ENCODE measurements at regions not wholly inside any gene's neighbourhood (a gene's known extent, or its start where the extent isn't known, plus 50 kb on each side); places are given as distances from the start of the nearest gene placed in this dataset.
"Not testable (repeated sequence)": the region's sequence is repeated elsewhere in the genome, so short reads cannot be mapped to it uniquely, and the experiment has no call there.

DNA sequence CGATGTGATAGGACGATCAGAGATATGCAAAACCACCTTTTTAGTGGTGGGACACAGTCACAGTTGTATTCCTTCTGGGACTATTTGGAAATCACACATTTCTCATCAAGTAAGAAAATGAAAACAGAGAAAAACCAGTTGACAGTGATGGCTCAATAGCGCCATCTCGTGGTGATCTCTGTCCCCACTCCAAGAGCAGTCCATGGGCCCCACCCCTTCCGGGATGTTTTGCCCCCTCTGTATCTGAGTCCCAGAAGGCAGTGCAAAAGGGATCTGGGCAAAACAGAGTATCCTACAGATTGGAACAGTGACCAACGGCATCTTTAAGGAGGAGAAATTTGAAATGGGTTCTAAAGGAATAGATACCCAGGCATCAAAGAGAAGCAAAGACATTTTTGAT is 155.5 kb downstream of the NPIPA8 start:
- H3K9me3 ChIP-seq; H3K36me3 ChIP-seq; DNase-seq; H3K4me1 ChIP-seq; H3K27me3 ChIP-seq; H3K4me3 ChIP-seq (ENCODE audit: low read depth, low read length): not testable (repeated sequence)

DNA sequence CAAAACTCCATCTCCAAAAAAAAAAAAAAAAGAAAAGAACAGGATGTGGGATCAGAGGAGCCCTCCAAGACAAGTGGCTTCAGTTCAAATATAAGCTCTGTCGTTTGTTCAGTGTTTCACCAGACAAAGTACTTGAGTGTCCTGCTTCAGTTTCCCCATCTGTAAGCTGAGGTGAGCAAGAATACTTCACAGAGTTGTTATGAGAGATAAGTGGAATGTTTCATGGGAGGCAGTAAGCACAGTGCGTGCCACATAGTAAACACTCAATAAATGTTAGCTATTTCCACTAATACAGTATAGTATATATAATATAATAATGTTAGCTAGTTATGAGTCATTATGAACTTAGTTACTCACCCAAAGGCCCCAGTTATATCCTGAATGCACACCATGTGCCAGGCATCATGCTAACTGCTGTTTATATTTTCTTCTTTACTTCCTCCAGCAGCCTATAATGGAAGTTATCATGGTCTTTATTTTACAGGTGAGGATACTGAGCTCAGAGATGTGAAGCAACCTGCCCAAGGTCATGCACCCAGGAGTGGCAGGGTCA is 162.5 kb downstream of the NPIPA8 start:
- not testable (repeated sequence) for DNase-seq; H3K9me3 ChIP-seq; H3K27me3 ChIP-seq; H3K4me1 ChIP-seq; H3K36me3 ChIP-seq; H3K4me3 ChIP-seq (ENCODE audit: low read depth, low read length)

DNA sequence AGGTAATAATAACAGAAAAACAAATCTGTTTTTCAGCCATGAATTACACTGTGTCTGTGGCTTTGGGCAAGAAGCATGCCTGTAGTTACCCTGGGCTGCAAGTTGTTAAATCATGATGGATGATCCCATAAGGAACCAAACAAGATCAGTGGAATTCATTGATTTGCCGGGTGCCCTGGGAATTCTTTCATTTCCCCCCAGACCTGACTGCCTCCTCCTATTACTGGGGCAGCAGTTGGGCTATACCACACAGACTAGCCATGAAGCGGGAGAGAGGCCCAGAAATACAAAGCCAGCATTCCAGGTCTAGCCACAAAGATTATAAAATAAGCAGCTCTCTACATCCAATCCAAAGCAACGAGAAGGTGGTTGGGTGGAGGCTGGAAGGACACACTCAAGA is 174.2 kb downstream of the NPIPA8 start:
- H3K9me3 ChIP-seq; H3K4me1 ChIP-seq; H3K4me3 ChIP-seq (ENCODE audit: low read depth, low read length); H3K27me3 ChIP-seq; DNase-seq; H3K36me3 ChIP-seq: not testable (repeated sequence)

DNA sequence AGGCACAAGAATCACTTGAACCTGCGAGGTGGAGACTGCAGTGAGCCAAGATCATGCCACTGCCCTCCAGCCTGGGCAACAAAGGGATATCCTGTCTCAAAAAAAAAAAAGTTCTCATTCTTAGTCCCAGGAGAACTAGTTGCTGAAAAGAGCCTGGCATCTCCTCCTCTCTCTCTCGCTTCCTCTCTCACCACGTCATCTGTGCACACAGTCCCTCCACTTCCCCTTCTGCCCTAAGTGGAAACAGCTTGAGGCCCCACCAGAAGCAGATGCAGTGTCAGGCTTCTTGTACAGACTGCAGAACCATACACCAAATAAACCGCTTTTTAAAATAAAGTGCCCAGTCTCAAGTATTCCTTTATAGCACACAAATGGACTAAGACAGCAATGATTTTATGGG is 175.3 kb downstream of the NPIPA8 start:
- not testable (repeated sequence) for H3K9me3 ChIP-seq; H3K27me3 ChIP-seq; H3K4me1 ChIP-seq; H3K4me3 ChIP-seq (ENCODE audit: low read depth, low read length); H3K36me3 ChIP-seq; DNase-seq

DNA sequence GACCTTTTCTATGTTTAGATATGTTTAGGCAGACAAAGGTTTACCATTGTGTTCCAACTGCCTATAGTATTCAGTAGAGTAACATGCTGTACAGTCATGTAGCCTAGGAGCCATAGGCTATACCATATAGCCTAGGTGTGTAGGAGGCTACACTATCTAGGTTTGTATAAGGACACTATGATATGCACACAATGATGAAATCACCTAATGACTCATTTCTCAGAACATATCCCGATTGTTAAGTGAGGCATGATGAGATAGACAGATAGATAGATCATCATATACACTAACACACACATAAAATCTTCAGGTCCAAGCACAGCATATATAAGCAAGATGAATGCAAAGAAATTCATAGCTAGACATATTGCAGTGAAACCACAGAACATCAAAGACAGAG is 177.4 kb downstream of the NPIPA8 start:
- DNase-seq = not testable (repeated sequence)

DNA sequence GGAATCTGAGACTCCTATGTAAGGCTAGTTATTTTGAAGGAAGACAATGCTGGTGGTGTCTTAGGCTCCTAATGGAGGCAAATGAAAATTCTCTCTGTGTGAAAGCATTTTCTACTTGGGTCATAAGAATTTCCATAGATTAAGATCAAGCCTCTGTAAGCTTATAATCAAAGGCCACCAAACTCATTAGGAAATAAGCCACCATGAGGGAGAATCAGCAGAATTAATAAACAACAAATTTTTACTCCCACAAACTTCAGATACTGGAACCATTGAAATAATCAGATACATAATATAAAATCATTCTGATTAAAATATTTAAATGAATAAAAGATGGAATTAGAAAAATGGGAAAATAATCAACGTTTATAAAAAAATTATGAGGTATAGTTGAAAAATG is 178.7 kb downstream of the NPIPA8 start:
- H3K36me3 ChIP-seq; H3K9me3 ChIP-seq; H3K27me3 ChIP-seq; H3K4me1 ChIP-seq; DNase-seq; H3K4me3 ChIP-seq (ENCODE audit: low read depth, low read length): not testable (repeated sequence)

More for the DNA sequence above, 177.4 kb downstream of the NPIPA8 start:
- H3K9me3 ChIP-seq; H3K4me1 ChIP-seq; H3K27me3 ChIP-seq; H3K36me3 ChIP-seq; H3K4me3 ChIP-seq (ENCODE audit: low read depth, low read length): not testable (repeated sequence)

DNA sequence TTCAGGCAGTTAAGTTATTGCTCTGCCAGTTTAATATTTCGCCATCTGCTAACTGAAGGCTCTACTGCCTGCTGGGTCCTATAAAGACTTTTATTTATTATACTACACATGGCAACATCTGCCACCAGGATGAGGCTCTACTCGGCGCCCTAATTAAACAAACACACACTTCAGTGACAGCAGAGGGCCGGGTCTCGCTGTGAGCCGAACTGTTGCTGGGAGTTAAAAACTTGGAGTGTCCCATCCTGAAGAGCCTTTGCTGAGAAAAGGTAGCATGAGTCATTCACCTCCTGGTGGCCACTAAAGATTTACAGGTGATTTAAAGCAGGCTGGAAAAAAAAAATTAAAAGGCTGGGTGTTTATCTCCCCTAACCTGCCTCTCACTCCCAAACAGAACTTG is 183.7 kb downstream of the NPIPA8 start:
- H3K9me3 ChIP-seq, H3K4me1 ChIP-seq: not testable (repeated sequence)

DNA sequence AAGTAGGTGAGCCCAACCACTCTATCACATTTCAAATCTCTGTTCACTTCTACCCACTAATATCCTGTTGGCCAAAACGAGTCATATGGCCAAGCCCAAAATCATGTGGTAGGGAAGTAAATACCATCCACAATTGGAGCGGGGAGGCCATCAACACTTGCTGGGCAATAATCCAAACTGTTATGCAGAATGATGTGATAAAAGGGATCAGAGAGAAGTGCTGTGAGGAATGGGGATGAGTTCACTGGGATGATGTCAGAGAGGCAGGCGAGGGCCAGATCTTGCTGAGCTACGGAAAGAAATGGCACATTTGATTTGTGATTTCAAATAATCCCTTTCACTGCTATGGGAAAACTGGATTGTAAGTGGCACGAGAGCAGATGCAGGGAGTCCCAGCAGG is 188.4 kb downstream of the NPIPA8 start:
- not testable (repeated sequence) for H3K4me3 ChIP-seq (ENCODE audit: low read depth, low read length); H3K4me1 ChIP-seq; DNase-seq; H3K9me3 ChIP-seq; H3K36me3 ChIP-seq; H3K27me3 ChIP-seq

More for the DNA sequence above, 183.7 kb downstream of the NPIPA8 start:
- not testable (repeated sequence) for H3K4me3 ChIP-seq (ENCODE audit: low read depth, low read length); H3K27me3 ChIP-seq; DNase-seq; H3K36me3 ChIP-seq

DNA sequence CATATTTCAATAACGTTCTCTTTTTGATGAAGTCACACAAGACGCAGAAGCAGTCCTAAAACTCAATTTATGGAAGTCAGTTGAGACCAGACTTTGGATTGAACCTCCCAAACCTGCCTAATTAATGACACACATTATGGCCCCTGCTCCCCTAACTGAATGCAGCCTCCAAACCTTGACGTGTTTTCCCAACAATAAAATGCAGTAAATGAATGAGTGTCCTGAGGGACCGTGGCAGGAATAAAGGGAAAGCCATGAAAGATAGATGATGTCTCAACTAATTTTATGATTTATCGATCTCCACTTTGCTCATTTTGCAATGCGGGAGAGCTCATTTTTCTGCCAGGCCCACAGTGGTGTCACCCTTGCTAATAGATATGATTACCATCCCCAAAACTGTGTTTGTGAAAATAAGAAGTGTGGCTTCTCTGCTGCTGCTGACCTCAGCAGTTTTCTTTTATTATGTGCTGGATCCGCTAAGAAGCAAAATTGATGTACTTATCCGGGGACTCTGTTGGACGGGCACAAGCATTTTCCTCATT is 189.9 kb downstream of the NPIPA8 start:
- not testable (repeated sequence) for H3K4me3 ChIP-seq (ENCODE audit: low read depth, low read length); H3K36me3 ChIP-seq; H3K4me1 ChIP-seq; DNase-seq; H3K9me3 ChIP-seq; H3K27me3 ChIP-seq

DNA sequence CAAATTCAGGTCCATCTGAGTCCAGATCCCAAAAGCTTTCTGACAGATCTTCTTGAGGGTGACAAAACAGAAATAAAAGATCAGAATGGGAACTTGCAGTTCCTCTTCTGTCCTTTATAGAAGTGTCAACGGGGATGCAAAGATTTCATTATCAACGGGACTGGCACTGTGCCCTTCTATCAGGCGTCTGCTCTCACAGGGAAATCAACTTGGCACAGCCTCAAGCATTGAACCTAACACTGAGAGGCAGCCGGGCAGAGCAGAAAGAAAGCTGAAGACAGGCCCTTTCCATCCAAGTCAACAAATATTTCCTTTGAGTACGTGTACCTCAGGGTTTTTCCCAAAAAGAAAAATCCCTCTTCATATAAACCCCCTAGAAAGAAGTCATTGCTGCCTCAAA is 194.5 kb downstream of the NPIPA8 start:
- not testable (repeated sequence) for H3K36me3 ChIP-seq; H3K27me3 ChIP-seq; DNase-seq; H3K4me1 ChIP-seq; H3K9me3 ChIP-seq; H3K4me3 ChIP-seq (ENCODE audit: low read depth, low read length)

DNA sequence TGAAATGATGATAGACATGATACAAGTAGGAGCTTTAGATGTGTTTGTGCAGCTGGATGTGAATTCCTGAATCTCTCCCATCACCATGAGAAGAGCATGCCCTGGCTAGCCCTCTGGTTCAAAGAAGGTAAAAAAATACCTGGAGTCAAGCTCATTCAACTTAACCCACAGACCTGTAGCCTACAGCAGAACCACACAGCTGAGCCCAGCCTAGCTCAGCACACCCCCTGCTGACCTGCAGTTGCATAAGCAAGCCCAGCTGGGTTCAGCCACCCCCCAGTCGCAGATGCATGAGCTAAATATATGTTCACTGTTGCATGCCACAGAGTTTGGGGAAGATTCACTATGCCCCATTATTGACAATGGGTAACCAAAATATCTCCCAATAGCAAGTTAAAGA is 200.2 kb downstream of the NPIPA8 start:
- not testable (repeated sequence) for H3K27me3 ChIP-seq; H3K4me1 ChIP-seq; H3K9me3 ChIP-seq; H3K4me3 ChIP-seq (ENCODE audit: low read depth, low read length); H3K36me3 ChIP-seq; DNase-seq

DNA sequence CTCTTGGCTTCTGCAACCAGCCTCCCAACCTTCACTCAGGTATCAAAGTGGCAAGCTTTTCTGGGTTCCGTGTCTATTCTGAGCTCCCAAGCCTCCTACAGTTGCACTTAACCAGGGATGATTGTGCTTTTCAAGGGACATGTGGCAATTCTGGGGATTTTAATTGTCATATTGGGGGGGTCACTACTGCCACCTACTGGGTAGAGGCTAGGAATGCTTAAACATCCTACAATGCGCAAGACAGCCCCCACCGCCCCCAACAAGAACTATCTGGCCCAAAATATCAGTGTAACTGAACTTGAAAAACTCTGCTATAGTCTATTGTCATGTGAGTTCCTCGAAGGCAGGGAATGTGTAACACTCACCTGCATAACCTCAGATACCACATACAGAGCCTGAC is 201.5 kb downstream of the NPIPA8 start:
- not testable (repeated sequence) for DNase-seq; H3K27me3 ChIP-seq; H3K9me3 ChIP-seq; H3K4me1 ChIP-seq; H3K4me3 ChIP-seq (ENCODE audit: low read depth, low read length); H3K36me3 ChIP-seq

DNA sequence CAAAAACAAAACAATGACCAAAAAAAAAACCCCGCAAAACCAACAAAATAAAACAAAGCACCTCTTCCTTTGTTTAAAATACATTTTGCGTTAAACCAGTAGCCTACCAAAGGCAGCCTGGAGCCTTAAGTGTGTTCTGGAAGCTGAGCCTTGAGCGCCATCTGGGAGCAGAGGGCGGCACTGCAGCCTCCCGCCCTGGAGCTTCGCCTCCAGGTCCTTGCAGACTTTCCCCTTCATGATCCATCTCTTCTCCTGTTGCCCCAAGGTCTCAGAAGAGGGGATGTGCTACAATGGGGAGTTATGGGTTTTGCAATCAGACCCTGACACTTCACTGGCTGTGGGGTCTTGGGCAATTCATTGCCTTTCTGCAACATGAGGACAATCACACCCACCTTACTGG is 204.9 kb downstream of the NPIPA8 start:
- H3K27me3 ChIP-seq, DNase-seq, H3K36me3 ChIP-seq: not testable (repeated sequence)

DNA sequence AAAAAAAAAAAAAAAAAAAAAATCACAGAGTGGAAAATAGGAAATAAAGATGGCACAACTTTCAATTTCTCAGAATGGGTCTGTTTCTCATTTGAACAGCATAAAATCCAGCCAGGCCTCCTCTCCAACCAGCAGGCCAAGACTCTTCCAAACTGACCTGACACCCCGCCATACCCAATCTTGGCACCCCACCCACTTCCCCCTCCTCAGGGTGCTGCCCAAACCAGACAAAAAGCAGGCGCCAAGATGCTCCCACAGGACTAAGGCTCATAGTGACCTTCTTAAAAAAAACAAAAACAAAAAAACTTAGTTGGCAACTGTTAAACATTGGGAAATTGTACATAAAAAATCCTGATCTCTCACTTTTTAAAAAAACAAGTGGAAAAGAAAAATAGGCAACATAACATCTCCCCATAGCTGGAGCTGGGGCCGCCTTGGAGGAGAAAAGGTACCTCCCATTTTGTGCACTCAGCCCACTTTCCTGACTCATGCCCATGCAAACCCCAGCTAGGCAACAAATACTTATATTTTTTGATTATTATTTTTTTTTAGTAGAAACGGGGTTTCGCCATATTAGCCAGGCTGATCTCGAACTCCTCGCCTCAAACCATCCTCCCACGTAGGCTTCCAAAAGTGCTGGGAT is 205.9 kb downstream of the NPIPA8 start:
- not testable (repeated sequence) for H3K9me3 ChIP-seq; H3K4me3 ChIP-seq (ENCODE audit: low read depth, low read length); DNase-seq

More for the DNA sequence above, 204.9 kb downstream of the NPIPA8 start:
- not testable (repeated sequence) for H3K4me1 ChIP-seq; H3K4me3 ChIP-seq (ENCODE audit: low read depth, low read length); H3K9me3 ChIP-seq

DNA sequence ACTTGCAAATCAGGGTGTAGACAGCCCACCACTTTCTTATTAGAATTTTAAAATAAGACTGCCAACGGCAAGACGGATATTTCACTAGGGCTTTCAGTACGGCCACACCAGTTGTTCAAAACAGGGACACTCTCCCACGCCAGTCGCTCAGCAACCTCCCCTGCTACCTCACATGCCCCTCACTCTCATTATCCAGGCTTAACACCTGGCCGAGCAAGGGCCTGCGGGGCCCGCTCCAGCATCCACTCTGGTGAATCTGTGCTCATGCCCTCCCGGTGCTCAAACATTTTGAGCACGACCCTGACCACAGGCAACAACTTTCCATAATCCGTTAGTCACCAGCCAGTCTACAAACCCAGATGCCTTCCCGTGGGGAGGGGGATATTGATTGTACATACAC is 209.5 kb downstream of the NPIPA8 start:
- H3K4me1 ChIP-seq = not testable (repeated sequence)

More for the DNA sequence above, 205.9 kb downstream of the NPIPA8 start:
- not testable (repeated sequence) for H3K4me1 ChIP-seq, H3K27me3 ChIP-seq, H3K36me3 ChIP-seq

DNA sequence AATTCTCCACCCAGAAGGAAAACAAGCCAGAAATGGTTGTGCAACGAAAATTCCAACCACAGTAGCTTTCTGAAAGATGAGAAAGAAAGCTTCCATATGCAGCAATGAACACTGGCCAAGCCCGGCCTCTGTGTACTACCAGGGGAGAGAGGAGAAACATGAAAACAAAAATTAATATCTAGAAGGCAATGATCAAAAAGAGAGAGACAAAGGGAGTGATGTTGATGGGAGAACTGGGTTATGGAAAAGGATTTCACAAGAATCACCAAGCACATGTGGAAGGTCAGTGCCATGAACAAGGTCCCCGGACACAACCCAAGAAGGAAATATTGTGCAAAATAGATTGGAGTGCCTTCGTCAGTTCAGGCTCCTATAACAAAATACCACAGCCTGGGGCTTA is 217.4 kb downstream of the NPIPA8 start:
- not testable (repeated sequence) for H3K4me1 ChIP-seq; H3K4me3 ChIP-seq (ENCODE audit: low read depth, low read length); H3K27me3 ChIP-seq; H3K36me3 ChIP-seq; DNase-seq; H3K9me3 ChIP-seq

More for the DNA sequence above, 209.5 kb downstream of the NPIPA8 start:
- not testable (repeated sequence) for H3K36me3 ChIP-seq; H3K27me3 ChIP-seq; H3K4me3 ChIP-seq (ENCODE audit: low read depth, low read length); DNase-seq; H3K9me3 ChIP-seq

DNA sequence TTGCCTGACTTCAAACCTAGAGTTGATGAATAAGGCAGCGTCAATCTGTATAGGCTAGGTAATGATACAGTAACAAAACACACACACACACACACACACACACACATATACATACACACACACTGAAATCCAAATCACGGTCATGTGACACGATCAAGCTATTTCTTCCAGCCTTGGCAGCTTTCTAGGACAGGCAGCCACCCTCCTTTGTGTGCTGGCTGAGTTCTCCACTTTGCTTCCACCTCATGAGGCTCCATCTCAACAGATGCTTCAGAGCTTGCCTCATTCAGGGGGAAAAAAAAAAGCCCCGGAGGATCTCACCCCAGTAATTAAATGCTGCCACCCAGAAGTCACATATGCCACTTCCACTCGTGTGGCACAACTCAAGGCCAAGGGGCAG is 217.9 kb downstream of the NPIPA8 start:
- not testable (repeated sequence) for H3K36me3 ChIP-seq; DNase-seq; H3K9me3 ChIP-seq; H3K27me3 ChIP-seq; H3K4me1 ChIP-seq; H3K4me3 ChIP-seq (ENCODE audit: low read depth, low read length)
